OCI-LY7 (cell line): ENCODE measurements at regions not wholly inside any gene's neighbourhood (a gene's known extent, or its start where the extent isn't known, plus 50 kb on each side); places are given as distances from the start of the nearest gene placed in this dataset.

Experiments used
- CTCF ChIP-seq: fragments of 200-600 bp; sonication (generic); conservative IDR thresholded peaks from 2 replicates; pipeline ENCODE4 v1.5.1; 2014; ENCODE audit warnings: mild to moderate bottlenecking, antibody characterized with exemption, low read length, moderate library complexity, mixed read lengths
- EZH2phosphoT487 ChIP-seq: fragments of 200-600 bp; sonication (generic); IDR thresholded peaks from 2 replicates; pipeline ENCODE4 v1.6.1; 2018; ENCODE audit warnings: low read depth, borderline replicate concordance, mild to moderate bottlenecking, mixed run types, antibody characterized with exemption, low read length, moderate library complexity, mixed read lengths

GRCh38 chr7:42457663-42458062 lies 220.7 kb upstream of the GLI3 start:
- TF ChIP-seq CTCF (no peak), EZH2phosphoT487 (no peak)
